ENCODE measurements at regions not wholly inside any gene's neighbourhood (a gene's known extent, or its start where the extent isn't known, plus 50 kb on each side); places are given as distances from the start of the nearest gene placed in this dataset.
"Not testable (repeated sequence)": the region's sequence is repeated elsewhere in the genome, so short reads cannot be mapped to it uniquely, and the experiment has no call there.

GRCh38 chr21:14672466-14672865, 126.4 kb upstream of the SAMSN1 start:
- Histone ChIP-seq H3K9me3 (ENCODE audit: insufficient read depth, low read length) (no peaks in the 10 kb centered on the region), H3K4me1 (ENCODE audit: low read length) (peaks cover 23% of the 10 kb centered on the region), H3K4me3 (ENCODE audit: low read length) (no peak overlapping the region), H3K79me2 (ENCODE audit: low read length) (no peaks in the 10 kb centered on the region), H3K36me3 (replicated peaks; ENCODE audit: low read depth, low read length) (no peaks in the 10 kb centered on the region), H3K4me2 (ENCODE audit: low read length) (no peak overlapping the region), H3K27ac (ENCODE audit: low read length) (no peak overlapping the region), H3K9ac (ENCODE audit: low read length) (no peak overlapping the region), H3K27me3 (ENCODE audit: low read depth, low read length) (no peaks in the 10 kb centered on the region), H2AFZ (ENCODE audit: low read depth, low read length) (no peak overlapping the region; the same call in 1 of the 2 replicates), H4K20me1 (ENCODE audit: insufficient read depth, low read length) (no peaks in the 10 kb centered on the region)
- TF ChIP-seq EZH2phosphoT487 (IDR thresholded peaks at IDR 0.05; ENCODE audit: low read depth) (no peak), CTCF (IDR thresholded peaks at IDR 0.05; ENCODE audit: low read depth, low read length) (no peak)

GRCh38 chr21:14670409-14670808, 124.3 kb upstream of the SAMSN1 start:
- no peak overlapping the region for H2AFZ ChIP-seq (ENCODE audit: low read depth, low read length)
- H3K4me3 ChIP-seq (ENCODE audit: low read length), result no peak overlapping the region
- H3K27me3 ChIP-seq (ENCODE audit: low read depth, low read length), result no peaks in the 10 kb centered on the region
- H3K36me3 ChIP-seq (replicated peaks; ENCODE audit: low read depth, low read length), result no peaks in the 10 kb centered on the region
- TF ChIP-seq EZH2phosphoT487 (IDR thresholded peaks at IDR 0.05; ENCODE audit: low read depth) (no peak), CTCF (IDR thresholded peaks at IDR 0.05; ENCODE audit: low read depth, low read length) (no peak)
- H4K20me1 ChIP-seq (ENCODE audit: insufficient read depth, low read length), result no peaks in the 10 kb centered on the region
- no peak overlapping the region for H3K27ac ChIP-seq (ENCODE audit: low read length)
- H3K9ac ChIP-seq (ENCODE audit: low read length), result no peak overlapping the region
- no peak overlapping the region for H3K4me2 ChIP-seq (ENCODE audit: low read length)
- no peaks in the 10 kb centered on the region for H3K79me2 ChIP-seq (ENCODE audit: low read length)
- H3K4me1 ChIP-seq (ENCODE audit: low read length), result peaks cover 7% of the 10 kb centered on the region
- no peaks in the 10 kb centered on the region for H3K9me3 ChIP-seq (ENCODE audit: insufficient read depth, low read length)

GRCh38 chr21:14669092-14669491, 123.0 kb upstream of the SAMSN1 start:
- H3K4me2 ChIP-seq (ENCODE audit: low read length); H3K36me3 ChIP-seq (replicated peaks; ENCODE audit: low read depth, low read length); H3K79me2 ChIP-seq (ENCODE audit: low read length); H3K4me3 ChIP-seq (ENCODE audit: low read length); H3K27ac ChIP-seq (ENCODE audit: low read length); H3K9ac ChIP-seq (ENCODE audit: low read length); H2AFZ ChIP-seq (ENCODE audit: low read depth, low read length); H3K9me3 ChIP-seq (ENCODE audit: insufficient read depth, low read length); H3K27me3 ChIP-seq (ENCODE audit: low read depth, low read length); H3K4me1 ChIP-seq (ENCODE audit: low read length); H4K20me1 ChIP-seq (ENCODE audit: insufficient read depth, low read length): not testable (repeated sequence)

- H3K79me2 ChIP-seq (ENCODE audit: low read length), result no peaks in the 10 kb centered on the region
- H2AFZ ChIP-seq (ENCODE audit: low read depth, low read length), result no peak overlapping the region
- no peak for TF ChIP-seq EZH2phosphoT487 (IDR thresholded peaks at IDR 0.05; ENCODE audit: low read depth)
- TF ChIP-seq CTCF (IDR thresholded peaks at IDR 0.05; ENCODE audit: low read depth, low read length), result no peak
- no peak overlapping the region for H3K9ac ChIP-seq (ENCODE audit: low read length)
- no peak overlapping the region for H3K27ac ChIP-seq (ENCODE audit: low read length)
- H3K4me2 ChIP-seq (ENCODE audit: low read length), result no peak overlapping the region
- no peaks in the 10 kb centered on the region for H3K27me3 ChIP-seq (ENCODE audit: low read depth, low read length)
- no peaks in the 10 kb centered on the region for H3K36me3 ChIP-seq (replicated peaks; ENCODE audit: low read depth, low read length)
- no peak overlapping the region for H3K4me3 ChIP-seq (ENCODE audit: low read length)
- no peaks in the 10 kb centered on the region for H3K9me3 ChIP-seq (ENCODE audit: insufficient read depth, low read length)
- no peaks in the 10 kb centered on the region for H3K4me1 ChIP-seq (ENCODE audit: low read length)
- H4K20me1 ChIP-seq (ENCODE audit: insufficient read depth, low read length), result no peaks in the 10 kb centered on the region
Measured at GRCh38 chr21:14657241-14658008, 111.3 kb upstream of the SAMSN1 start.

All from OCI-LY3 (cell line).